Astrocyte (in vitro differentiated cells and primary cell): ENCODE measurements at regions not wholly inside any gene's neighbourhood (a gene's known extent, or its start where the extent isn't known, plus 50 kb on each side); places are given as distances from the start of the nearest gene placed in this dataset.

Experiments
- CTCF ChIP-seq: IDR thresholded peaks from 2 replicates; pipeline ENCODE4 v1.5.1; 2011; ENCODE audit warnings: low read depth, mild to moderate bottlenecking, inconsistent platforms, low read length, moderate library complexity; ENCODE audit not compliant: insufficient read depth
- EZH2 ChIP-seq: IDR thresholded peaks from 2 replicates; pipeline ENCODE4 v1.6.1; 2012; ENCODE audit warnings: mild to moderate bottlenecking, low read length, inconsistent platforms; ENCODE audit not compliant: insufficient read depth

- TF ChIP-seq CTCF, result no peak
- TF ChIP-seq EZH2, result no peak
Measured at GRCh38 chr15:63440756-63441155, 59.1 kb upstream of the CA12 start.
